Vagina (tissue), 2 donors: ENCODE measurements at regions not wholly inside any gene's neighbourhood (a gene's known extent, or its start where the extent isn't known, plus 50 kb on each side); places are given as distances from the start of the nearest gene placed in this dataset.

Experiments used
- POLR2A ChIP-seq, 2 donors: fragments of 450-650 bp; IDR thresholded peaks; one replicate each; pipeline ENCODE4 v1.6.1; 2017; ENCODE audit warnings: antibody characterized with exemption in 2 of 2, mild to moderate bottlenecking in 2 of 2, moderate library complexity in 2 of 2
- POLR2AphosphoS5 ChIP-seq, 2 donors: sonication (generic); formaldehyde crosslinking; IDR thresholded peaks; one replicate each; pipeline ENCODE4 v1.9.0; 2017; ENCODE audit warnings: antibody characterized with exemption in 2 of 2, mild to moderate bottlenecking in 2 of 2, low read depth in 1 of 2; ENCODE audit not compliant: insufficient read depth in 1 of 2
- TF ChIP-seq, protein P1 (sequence below), 3 experiments: fragments of 450-650 bp in 2 of 3; fragments of 200-600 bp in 1 of 3; sonication (generic) in 1 of 3; IDR thresholded peaks; one replicate each; pipeline ENCODE4 v1.5.1; 2017 to 2019; ENCODE audit warnings: antibody characterized with exemption in 3 of 3, mild to moderate bottlenecking in 2 of 3, moderate library complexity in 2 of 3

GRCh38 chr9:84054341-84055010, 73.9 kb downstream of the RMI1 start:
- TF ChIP-seq POLR2A (IDR thresholded peaks at IDR 0.05): no peak
- TF ChIP-seq, protein P1, sequence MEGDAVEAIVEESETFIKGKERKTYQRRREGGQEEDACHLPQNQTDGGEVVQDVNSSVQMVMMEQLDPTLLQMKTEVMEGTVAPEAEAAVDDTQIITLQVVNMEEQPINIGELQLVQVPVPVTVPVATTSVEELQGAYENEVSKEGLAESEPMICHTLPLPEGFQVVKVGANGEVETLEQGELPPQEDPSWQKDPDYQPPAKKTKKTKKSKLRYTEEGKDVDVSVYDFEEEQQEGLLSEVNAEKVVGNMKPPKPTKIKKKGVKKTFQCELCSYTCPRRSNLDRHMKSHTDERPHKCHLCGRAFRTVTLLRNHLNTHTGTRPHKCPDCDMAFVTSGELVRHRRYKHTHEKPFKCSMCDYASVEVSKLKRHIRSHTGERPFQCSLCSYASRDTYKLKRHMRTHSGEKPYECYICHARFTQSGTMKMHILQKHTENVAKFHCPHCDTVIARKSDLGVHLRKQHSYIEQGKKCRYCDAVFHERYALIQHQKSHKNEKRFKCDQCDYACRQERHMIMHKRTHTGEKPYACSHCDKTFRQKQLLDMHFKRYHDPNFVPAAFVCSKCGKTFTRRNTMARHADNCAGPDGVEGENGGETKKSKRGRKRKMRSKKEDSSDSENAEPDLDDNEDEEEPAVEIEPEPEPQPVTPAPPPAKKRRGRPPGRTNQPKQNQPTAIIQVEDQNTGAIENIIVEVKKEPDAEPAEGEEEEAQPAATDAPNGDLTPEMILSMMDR (IDR thresholded peaks at IDR 0.05): no peak
- no peak for TF ChIP-seq POLR2AphosphoS5 (IDR thresholded peaks at IDR 0.05; ENCODE audit: insufficient read depth in 1 of 2, low read depth in 1 of 2)
